ENCODE measurements at regions not wholly inside any gene's neighbourhood (a gene's known extent, or its start where the extent isn't known, plus 50 kb on each side); places are given as distances from the start of the nearest gene placed in this dataset.

DNA sequence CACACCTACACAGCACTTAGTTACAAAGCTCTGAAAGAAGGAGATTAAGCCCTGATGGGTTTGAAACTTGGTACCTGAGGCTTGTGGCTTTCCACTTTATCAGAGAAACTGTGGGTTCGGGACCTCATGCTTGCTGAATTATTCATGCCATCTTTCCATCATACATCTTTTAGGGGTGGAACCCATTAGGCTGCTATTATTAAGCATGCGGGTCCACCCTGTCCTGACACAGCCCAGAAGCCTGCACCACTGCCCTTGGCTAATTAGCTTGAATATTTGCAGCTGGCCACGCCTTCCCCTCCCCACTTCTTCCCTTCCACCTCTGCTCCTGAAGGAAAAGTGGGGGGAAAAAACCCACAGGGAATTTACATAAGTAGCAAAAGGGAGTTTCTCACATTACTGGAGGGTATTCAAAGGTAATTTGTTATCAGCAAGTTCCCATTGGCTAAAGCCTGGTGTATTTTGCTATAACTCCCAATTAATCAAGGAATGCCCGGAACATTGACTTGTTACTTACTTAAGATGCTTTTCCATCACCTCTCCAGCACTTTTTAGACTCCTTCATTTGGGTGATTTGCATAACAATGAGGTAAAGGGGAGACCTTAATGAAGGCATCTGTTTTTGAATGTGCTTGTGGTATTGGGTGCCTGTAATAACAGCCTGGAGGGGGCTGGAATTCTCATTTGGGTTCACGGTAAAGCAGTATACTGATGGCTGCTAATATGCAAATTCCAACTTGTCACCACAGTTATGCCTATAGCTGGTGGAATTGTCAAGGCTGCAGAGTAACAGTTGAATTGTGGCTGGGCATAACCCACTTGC lies 231.7 kb upstream of the GATB start:
- TF ChIP-seq REST (IDR thresholded peaks at IDR 0.05; ENCODE audit: low read depth) (no peak), EP300 (IDR thresholded peaks at IDR 0.05; ENCODE audit: borderline replicate concordance) (no peak), TAF1 (IDR thresholded peaks at IDR 0.05; ENCODE audit: low read depth) (no peak), YY1 (IDR thresholded peaks at IDR 0.05; ENCODE audit: low read depth) (no peak), RAD21 (IDR thresholded peaks at IDR 0.05; ENCODE audit: low read depth) (no peak), CEBPB (IDR thresholded peaks at IDR 0.05) (no peak), CREB1 (IDR thresholded peaks at IDR 0.05; ENCODE audit: low read depth) (no peak), EGR1 (IDR thresholded peaks at IDR 0.05) (no peak), NFIC (IDR thresholded peaks at IDR 0.05) (no peak)
